ENCODE measurements at regions not wholly inside any gene's neighbourhood (a gene's known extent, or its start where the extent isn't known, plus 50 kb on each side); places are given as distances from the start of the nearest gene placed in this dataset.

DNA sequence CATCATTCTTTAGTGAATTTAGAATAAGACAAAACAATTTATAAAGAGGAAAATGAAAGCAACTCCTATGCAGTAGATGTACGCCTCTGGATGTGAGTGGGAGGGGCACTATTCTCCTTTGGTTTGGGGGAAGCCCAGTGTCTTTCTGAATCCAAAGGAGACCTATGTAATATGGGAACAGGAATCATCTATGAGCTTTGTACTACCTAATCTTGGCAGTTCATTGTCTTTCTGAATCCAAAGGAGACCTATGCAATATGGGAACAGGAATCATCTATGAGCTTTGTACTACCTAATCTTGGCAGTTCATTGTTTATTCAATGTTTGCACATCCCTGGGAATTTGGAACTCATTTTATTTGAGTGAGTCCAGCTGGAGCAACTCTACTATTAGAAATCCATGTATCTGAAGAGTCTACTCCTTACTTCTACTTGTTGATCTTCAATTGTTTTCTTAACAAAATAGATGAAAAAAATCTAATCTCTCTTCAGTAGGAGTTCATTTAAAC, 401.1 kb upstream of the LRATD1 start:
- TF ChIP-seq, protein P1, sequence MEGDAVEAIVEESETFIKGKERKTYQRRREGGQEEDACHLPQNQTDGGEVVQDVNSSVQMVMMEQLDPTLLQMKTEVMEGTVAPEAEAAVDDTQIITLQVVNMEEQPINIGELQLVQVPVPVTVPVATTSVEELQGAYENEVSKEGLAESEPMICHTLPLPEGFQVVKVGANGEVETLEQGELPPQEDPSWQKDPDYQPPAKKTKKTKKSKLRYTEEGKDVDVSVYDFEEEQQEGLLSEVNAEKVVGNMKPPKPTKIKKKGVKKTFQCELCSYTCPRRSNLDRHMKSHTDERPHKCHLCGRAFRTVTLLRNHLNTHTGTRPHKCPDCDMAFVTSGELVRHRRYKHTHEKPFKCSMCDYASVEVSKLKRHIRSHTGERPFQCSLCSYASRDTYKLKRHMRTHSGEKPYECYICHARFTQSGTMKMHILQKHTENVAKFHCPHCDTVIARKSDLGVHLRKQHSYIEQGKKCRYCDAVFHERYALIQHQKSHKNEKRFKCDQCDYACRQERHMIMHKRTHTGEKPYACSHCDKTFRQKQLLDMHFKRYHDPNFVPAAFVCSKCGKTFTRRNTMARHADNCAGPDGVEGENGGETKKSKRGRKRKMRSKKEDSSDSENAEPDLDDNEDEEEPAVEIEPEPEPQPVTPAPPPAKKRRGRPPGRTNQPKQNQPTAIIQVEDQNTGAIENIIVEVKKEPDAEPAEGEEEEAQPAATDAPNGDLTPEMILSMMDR (IDR thresholded peaks at IDR 0.05 in 4 of 5, conservative IDR thresholded peaks at IDR 0.05 in 1 of 5), result no peak
- no peak for TF ChIP-seq POLR2A (IDR thresholded peaks at IDR 0.05)

Data from gastrocnemius medialis (tissue), 4 donors.